ENCODE measurements at regions not wholly inside any gene's neighbourhood (a gene's known extent, or its start where the extent isn't known, plus 50 kb on each side); places are given as distances from the start of the nearest gene placed in this dataset.

GRCh38 chr3:178446059-178446458, 90.2 kb upstream of the KCNMB2 start:
- intact Hi-C loops (cut with micrococcal nuclease): no loop called here
- no peak for TF ChIP-seq CTCF (IDR thresholded peaks at IDR 0.05; ENCODE audit: borderline replicate concordance)
- no peaks in the 10 kb centered on the region for H3K9me3 ChIP-seq (replicated peaks)
- H3K4me3 ChIP-seq: no peak overlapping the region
- H3K36me3 ChIP-seq: no peaks in the 10 kb centered on the region
- H3K27ac ChIP-seq (replicated peaks): no peak overlapping the region
- no peaks in the 10 kb centered on the region for H3K4me1 ChIP-seq
- no peaks in the 10 kb centered on the region for H3K27me3 ChIP-seq (ENCODE audit: low read depth)
- DNase-seq: no peak

- no peak for TF ChIP-seq CTCF (IDR thresholded peaks at IDR 0.05; ENCODE audit: borderline replicate concordance)
- no peaks in the 10 kb centered on the region for H3K36me3 ChIP-seq
- H3K4me1 ChIP-seq: peaks cover 13% of the 10 kb centered on the region
- no peaks in the 10 kb centered on the region for H3K27me3 ChIP-seq (ENCODE audit: low read depth)
- no peak for DNase-seq
- intact Hi-C loops (cut with micrococcal nuclease): no loop called here
- no peaks in the 10 kb centered on the region for H3K9me3 ChIP-seq (replicated peaks)
- no peak overlapping the region for H3K27ac ChIP-seq (replicated peaks)
- H3K4me3 ChIP-seq: no peak overlapping the region
These were observed 85.8 kb upstream of the KCNMB2 start for GRCh38 chr3:178450476-178450875.

GRCh38 chr3:178451799-178452198, 84.4 kb upstream of the KCNMB2 start:
- no peak for DNase-seq
- H3K27me3 ChIP-seq (ENCODE audit: low read depth): no peaks in the 10 kb centered on the region
- no peak for TF ChIP-seq CTCF (IDR thresholded peaks at IDR 0.05; ENCODE audit: borderline replicate concordance)
- no peak overlapping the region for H3K4me3 ChIP-seq
- no peaks in the 10 kb centered on the region for H3K36me3 ChIP-seq
- H3K9me3 ChIP-seq (replicated peaks): no peaks in the 10 kb centered on the region
- intact Hi-C loops (cut with micrococcal nuclease): no loop called here
- no peak overlapping the region for H3K27ac ChIP-seq (replicated peaks)
- peaks cover 27% of the 10 kb centered on the region for H3K4me1 ChIP-seq

GRCh38 chr3:178454726-178455125, 81.5 kb upstream of the KCNMB2 start:
- H3K27me3 ChIP-seq (ENCODE audit: low read depth): no peaks in the 10 kb centered on the region
- DNase-seq: peak; percentile 77
- no peaks in the 10 kb centered on the region for H3K9me3 ChIP-seq (replicated peaks)
- TF ChIP-seq CTCF (IDR thresholded peaks at IDR 0.05; ENCODE audit: borderline replicate concordance): no peak
- no peak overlapping the region for H3K4me3 ChIP-seq
- intact Hi-C loops (cut with micrococcal nuclease): no loop called here
- peaks cover 32% of the 10 kb centered on the region for H3K4me1 ChIP-seq
- H3K27ac ChIP-seq (replicated peaks): peak overlapping the region; percentile 65
- H3K36me3 ChIP-seq: no peaks in the 10 kb centered on the region

GRCh38 chr3:178455226-178455625, 81.0 kb upstream of the KCNMB2 start:
- no peak for TF ChIP-seq CTCF (IDR thresholded peaks at IDR 0.05; ENCODE audit: borderline replicate concordance)
- H3K4me3 ChIP-seq: no peak overlapping the region
- H3K4me1 ChIP-seq: peaks cover 32% of the 10 kb centered on the region
- no peaks in the 10 kb centered on the region for H3K36me3 ChIP-seq
- peak overlapping the region; percentile 65 for H3K27ac ChIP-seq (replicated peaks)
- H3K27me3 ChIP-seq (ENCODE audit: low read depth): no peaks in the 10 kb centered on the region
- DNase-seq: no peak
- intact Hi-C loops (cut with micrococcal nuclease): no loop called here
- no peaks in the 10 kb centered on the region for H3K9me3 ChIP-seq (replicated peaks)

- H3K4me3 ChIP-seq: no peak overlapping the region
- no peaks in the 10 kb centered on the region for H3K36me3 ChIP-seq
- H3K27me3 ChIP-seq (ENCODE audit: low read depth): no peaks in the 10 kb centered on the region
- peak overlapping the region; percentile 65 for H3K27ac ChIP-seq (replicated peaks)
- no peak for DNase-seq
- no peaks in the 10 kb centered on the region for H3K9me3 ChIP-seq (replicated peaks)
- H3K4me1 ChIP-seq: peaks cover 32% of the 10 kb centered on the region
- intact Hi-C loops (cut with micrococcal nuclease): no loop called here
- no peak for TF ChIP-seq CTCF (IDR thresholded peaks at IDR 0.05; ENCODE audit: borderline replicate concordance)
These were observed 80.3 kb upstream of the KCNMB2 start for GRCh38 chr3:178455946-178456345.

Measured in left ventricle myocardium inferior (tissue), 1 donor.